ENCODE measurements at regions not wholly inside any gene's neighbourhood (a gene's known extent, or its start where the extent isn't known, plus 50 kb on each side); places are given as distances from the start of the nearest gene placed in this dataset.

DNA sequence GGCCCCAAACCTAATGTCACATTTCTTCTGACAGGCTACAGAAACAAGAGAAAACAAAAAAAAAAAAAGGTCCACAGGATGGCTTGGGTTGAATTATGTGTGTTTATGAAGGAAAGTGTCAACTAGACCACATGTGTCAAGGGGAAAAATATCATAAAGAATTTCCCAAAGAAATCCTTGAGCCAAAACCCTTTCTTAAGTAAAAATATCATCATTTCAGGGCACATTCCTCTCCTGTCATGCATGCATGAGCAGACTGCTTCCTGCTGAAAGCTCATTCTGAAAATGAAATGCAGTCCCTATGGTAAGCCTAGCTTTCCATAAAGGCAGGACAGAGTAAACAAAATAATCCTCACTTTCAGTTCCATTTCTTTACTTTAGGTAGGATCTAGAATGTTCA, 85.7 kb upstream of the RBBP8 start:
- TF ChIP-seq POLR2A (IDR thresholded peaks at IDR 0.05; ENCODE audit: low read depth, low read length) (no peak), POU2F2 (IDR thresholded peaks at IDR 0.05; ENCODE audit: low read depth, low read length) (no peak), TAF1 (IDR thresholded peaks at IDR 0.05; ENCODE audit: low read depth, low read length) (no peak)
